Ishikawa (cell line): ENCODE measurements at regions not wholly inside any gene's neighbourhood (a gene's known extent, or its start where the extent isn't known, plus 50 kb on each side); places are given as distances from the start of the nearest gene placed in this dataset.

Experiments used
- CEBPB ChIP-seq: IDR thresholded peaks from 2 replicates; pipeline ENCODE4 v1.6.1; 2012
- CREB1 ChIP-seq: IDR thresholded peaks from 2 replicates; pipeline ENCODE4 v1.6.1; 2012; ENCODE audit warnings: low read depth
- EGR1 ChIP-seq: IDR thresholded peaks from 2 replicates; pipeline ENCODE4 v1.6.1; 2012
- EP300 ChIP-seq: IDR thresholded peaks from 2 replicates; pipeline ENCODE4 v1.6.1; 2012; ENCODE audit warnings: borderline replicate concordance
- MAX ChIP-seq: IDR thresholded peaks from 2 replicates; pipeline ENCODE4 v1.6.1; 2012
- NFIC ChIP-seq: IDR thresholded peaks from 2 replicates; pipeline ENCODE4 v1.6.1; 2012
- RAD21 ChIP-seq: IDR thresholded peaks from 2 replicates; pipeline ENCODE4 v1.6.1; 2012; ENCODE audit warnings: low read depth
- TAF1 ChIP-seq: IDR thresholded peaks from 2 replicates; pipeline ENCODE4 v1.6.1; 2012; ENCODE audit warnings: low read depth, mild to moderate bottlenecking
- TCF12 ChIP-seq: IDR thresholded peaks from 2 replicates; pipeline ENCODE4 v1.6.1; 2012; ENCODE audit warnings: low read depth
- YY1 ChIP-seq: IDR thresholded peaks from 2 replicates; pipeline ENCODE4 v1.6.1; 2012; ENCODE audit warnings: low read depth
- TF ChIP-seq, protein P1 (sequence below): IDR thresholded peaks from 2 replicates; pipeline ENCODE4 v1.6.1; 2012; ENCODE audit warnings: low read depth, mild to moderate bottlenecking
- TF ChIP-seq, protein P2 (sequence below): IDR thresholded peaks from 2 replicates; pipeline ENCODE4 v1.6.1; 2012

- TF ChIP-seq, protein P1, sequence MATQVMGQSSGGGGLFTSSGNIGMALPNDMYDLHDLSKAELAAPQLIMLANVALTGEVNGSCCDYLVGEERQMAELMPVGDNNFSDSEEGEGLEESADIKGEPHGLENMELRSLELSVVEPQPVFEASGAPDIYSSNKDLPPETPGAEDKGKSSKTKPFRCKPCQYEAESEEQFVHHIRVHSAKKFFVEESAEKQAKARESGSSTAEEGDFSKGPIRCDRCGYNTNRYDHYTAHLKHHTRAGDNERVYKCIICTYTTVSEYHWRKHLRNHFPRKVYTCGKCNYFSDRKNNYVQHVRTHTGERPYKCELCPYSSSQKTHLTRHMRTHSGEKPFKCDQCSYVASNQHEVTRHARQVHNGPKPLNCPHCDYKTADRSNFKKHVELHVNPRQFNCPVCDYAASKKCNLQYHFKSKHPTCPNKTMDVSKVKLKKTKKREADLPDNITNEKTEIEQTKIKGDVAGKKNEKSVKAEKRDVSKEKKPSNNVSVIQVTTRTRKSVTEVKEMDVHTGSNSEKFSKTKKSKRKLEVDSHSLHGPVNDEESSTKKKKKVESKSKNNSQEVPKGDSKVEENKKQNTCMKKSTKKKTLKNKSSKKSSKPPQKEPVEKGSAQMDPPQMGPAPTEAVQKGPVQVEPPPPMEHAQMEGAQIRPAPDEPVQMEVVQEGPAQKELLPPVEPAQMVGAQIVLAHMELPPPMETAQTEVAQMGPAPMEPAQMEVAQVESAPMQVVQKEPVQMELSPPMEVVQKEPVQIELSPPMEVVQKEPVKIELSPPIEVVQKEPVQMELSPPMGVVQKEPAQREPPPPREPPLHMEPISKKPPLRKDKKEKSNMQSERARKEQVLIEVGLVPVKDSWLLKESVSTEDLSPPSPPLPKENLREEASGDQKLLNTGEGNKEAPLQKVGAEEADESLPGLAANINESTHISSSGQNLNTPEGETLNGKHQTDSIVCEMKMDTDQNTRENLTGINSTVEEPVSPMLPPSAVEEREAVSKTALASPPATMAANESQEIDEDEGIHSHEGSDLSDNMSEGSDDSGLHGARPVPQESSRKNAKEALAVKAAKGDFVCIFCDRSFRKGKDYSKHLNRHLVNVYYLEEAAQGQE: no peak
- TF ChIP-seq RAD21 (no peak), EGR1 (no peak), NFIC (no peak), MAX (no peak), CEBPB (no peak), TCF12 (no peak), YY1 (no peak), EP300 (no peak), CREB1 (no peak), TAF1 (no peak)
- TF ChIP-seq, protein P2, sequence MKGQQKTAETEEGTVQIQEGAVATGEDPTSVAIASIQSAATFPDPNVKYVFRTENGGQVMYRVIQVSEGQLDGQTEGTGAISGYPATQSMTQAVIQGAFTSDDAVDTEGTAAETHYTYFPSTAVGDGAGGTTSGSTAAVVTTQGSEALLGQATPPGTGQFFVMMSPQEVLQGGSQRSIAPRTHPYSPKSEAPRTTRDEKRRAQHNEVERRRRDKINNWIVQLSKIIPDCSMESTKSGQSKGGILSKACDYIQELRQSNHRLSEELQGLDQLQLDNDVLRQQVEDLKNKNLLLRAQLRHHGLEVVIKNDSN: no peak
Measured at GRCh38 chr7:96800122-96800521, 90.5 kb upstream of the SEM1 start.
